ENCODE measurements at regions not wholly inside any gene's neighbourhood (a gene's known extent, or its start where the extent isn't known, plus 50 kb on each side); places are given as distances from the start of the nearest gene placed in this dataset.

- Histone ChIP-seq H4K20me1 (ENCODE audit: insufficient read depth, low read length) (no peaks in the 10 kb centered on the region), H3K4me2 (ENCODE audit: insufficient read depth, low read length) (no peak overlapping the region), H3K36me3 (ENCODE audit: insufficient read depth, low read length) (no peaks in the 10 kb centered on the region), H3K4me1 (ENCODE audit: insufficient read depth, low read length) (no peaks in the 10 kb centered on the region), H3K27me3 (ENCODE audit: insufficient read depth, low read length) (no peaks in the 10 kb centered on the region), H3K79me2 (ENCODE audit: insufficient read depth, low read length) (no peaks in the 10 kb centered on the region), H3K4me3 (ENCODE audit: insufficient read depth, low read length) (no peak overlapping the region), H2AFZ (ENCODE audit: low read length) (no peak overlapping the region), H3K27ac (ENCODE audit: low read depth, low read length) (no peak overlapping the region), H3K9me3 (ENCODE audit: low read depth, low read length) (no peaks in the 10 kb centered on the region)
- no peak for TF ChIP-seq CTCF (IDR thresholded peaks at IDR 0.05; ENCODE audit: extremely low read depth, low read depth, low read length)
- DNase-seq (ENCODE audit: insufficient read length, low spot score, missing footprints): no peak
Measured at GRCh38 chr16:81168406-81168805, 70.1 kb upstream of the BCO1 start.

GRCh38 chr16:81167851-81168250 is 70.6 kb upstream of the BCO1 start:
- no peaks in the 10 kb centered on the region for H3K79me2 ChIP-seq (ENCODE audit: insufficient read depth, low read length)
- DNase-seq (ENCODE audit: insufficient read length, low spot score, missing footprints): no peak
- no peak overlapping the region for H3K4me2 ChIP-seq (ENCODE audit: insufficient read depth, low read length)
- H3K27me3 ChIP-seq (ENCODE audit: insufficient read depth, low read length): no peaks in the 10 kb centered on the region
- no peak overlapping the region for H2AFZ ChIP-seq (ENCODE audit: low read length)
- H4K20me1 ChIP-seq (ENCODE audit: insufficient read depth, low read length): no peaks in the 10 kb centered on the region
- H3K27ac ChIP-seq (ENCODE audit: low read depth, low read length): no peak overlapping the region
- TF ChIP-seq CTCF (IDR thresholded peaks at IDR 0.05; ENCODE audit: extremely low read depth, low read depth, low read length): no peak
- H3K4me1 ChIP-seq (ENCODE audit: insufficient read depth, low read length): no peaks in the 10 kb centered on the region
- no peaks in the 10 kb centered on the region for H3K36me3 ChIP-seq (ENCODE audit: insufficient read depth, low read length)
- no peak overlapping the region for H3K4me3 ChIP-seq (ENCODE audit: insufficient read depth, low read length)
- H3K9me3 ChIP-seq (ENCODE audit: low read depth, low read length): no peaks in the 10 kb centered on the region

GRCh38 chr16:81166417-81167300 is 70.5 kb upstream of the GCSH start:
- no peak for TF ChIP-seq CTCF (IDR thresholded peaks at IDR 0.05; ENCODE audit: extremely low read depth, low read depth, low read length)
- Histone ChIP-seq H3K9me3 (ENCODE audit: low read depth, low read length) (no peaks in the 10 kb centered on the region), H3K4me2 (ENCODE audit: insufficient read depth, low read length) (no peak overlapping the region), H3K4me3 (ENCODE audit: insufficient read depth, low read length) (no peak overlapping the region), H3K27ac (ENCODE audit: low read depth, low read length) (no peak overlapping the region), H3K36me3 (ENCODE audit: insufficient read depth, low read length) (no peaks in the 10 kb centered on the region), H3K79me2 (ENCODE audit: insufficient read depth, low read length) (no peaks in the 10 kb centered on the region), H3K4me1 (ENCODE audit: insufficient read depth, low read length) (no peaks in the 10 kb centered on the region), H2AFZ (ENCODE audit: low read length) (no peak overlapping the region), H3K27me3 (ENCODE audit: insufficient read depth, low read length) (no peaks in the 10 kb centered on the region), H4K20me1 (ENCODE audit: insufficient read depth, low read length) (no peaks in the 10 kb centered on the region)
- DNase-seq (ENCODE audit: insufficient read length, low spot score, missing footprints): no peak

- Histone ChIP-seq H3K36me3 (ENCODE audit: insufficient read depth, low read length) (no peaks in the 10 kb centered on the region), H3K27ac (ENCODE audit: low read depth, low read length) (no peak overlapping the region), H3K79me2 (ENCODE audit: insufficient read depth, low read length) (no peaks in the 10 kb centered on the region), H3K4me1 (ENCODE audit: insufficient read depth, low read length) (no peaks in the 10 kb centered on the region), H4K20me1 (ENCODE audit: insufficient read depth, low read length) (no peaks in the 10 kb centered on the region), H3K9me3 (ENCODE audit: low read depth, low read length) (no peaks in the 10 kb centered on the region), H3K4me3 (ENCODE audit: insufficient read depth, low read length) (no peak overlapping the region), H2AFZ (ENCODE audit: low read length) (no peak overlapping the region), H3K27me3 (ENCODE audit: insufficient read depth, low read length) (peaks cover under 1% of the 10 kb centered on the region), H3K4me2 (ENCODE audit: insufficient read depth, low read length) (no peak overlapping the region)
- DNase-seq (ENCODE audit: insufficient read length, low spot score, missing footprints): no peak
- TF ChIP-seq CTCF (IDR thresholded peaks at IDR 0.05; ENCODE audit: extremely low read depth, low read depth, low read length): no peak
Measured at GRCh38 chr16:81165411-81166097, 69.4 kb upstream of the GCSH start.
